Trophoblast cell (in vitro differentiated cells and primary cell): ENCODE measurements at regions not wholly inside any gene's neighbourhood (a gene's known extent, or its start where the extent isn't known, plus 50 kb on each side); places are given as distances from the start of the nearest gene placed in this dataset.

ENCODE experiments used
- DNase-seq, 2 donors: peaks; one replicate each; pipeline ENCODE4 v3.0.0-alpha.2; 2016
- H2AFZ ChIP-seq: 2 replicates; pipeline ENCODE4 v1.6.1; 2013; ENCODE audit warnings: low read length, moderate library complexity, mild to moderate bottlenecking; ENCODE audit not compliant: insufficient read depth, poor library complexity
- H2AK5ac ChIP-seq: 2 replicates; pipeline ENCODE4 v1.6.1; 2013; ENCODE audit warnings: mild to moderate bottlenecking, low read length
- H2BK120ac ChIP-seq: 2 replicates; pipeline ENCODE4 v1.6.1; 2013; ENCODE audit warnings: low read length, mild to moderate bottlenecking, moderate library complexity; ENCODE audit not compliant: insufficient read depth, poor library complexity
- H2BK12ac ChIP-seq: 2 replicates; pipeline ENCODE4 v1.6.1; 2013; ENCODE audit warnings: mild to moderate bottlenecking, low read length, moderate library complexity
- H2BK5ac ChIP-seq: 2 replicates; pipeline ENCODE4 v1.6.1; 2013; ENCODE audit warnings: low read length, low read depth, moderate library complexity, mild to moderate bottlenecking; ENCODE audit not compliant: poor library complexity
- H3K14ac ChIP-seq: 2 replicates; pipeline ENCODE4 v1.6.1; 2013; ENCODE audit warnings: mild to moderate bottlenecking, low read length
- H3K18ac ChIP-seq: 2 replicates; pipeline ENCODE4 v1.6.1; 2013; ENCODE audit warnings: mild to moderate bottlenecking, low read length
- H3K23ac ChIP-seq: 2 replicates; pipeline ENCODE4 v1.6.1; 2013; ENCODE audit warnings: low read length
- H3K27ac ChIP-seq: 2 replicates; pipeline ENCODE4 v1.5.1; 2013; ENCODE audit warnings: low read depth, mild to moderate bottlenecking, inconsistent platforms, low read length, moderate library complexity
- H3K27me3 ChIP-seq: 2 replicates; pipeline ENCODE4 v1.6.1; 2013; ENCODE audit warnings: inconsistent platforms, mild to moderate bottlenecking, low read length, moderate library complexity; ENCODE audit not compliant: insufficient read depth
- H3K36me3 ChIP-seq, 2 experiments: 1 replicate in 1 of 2; 2 replicates in 1 of 2; pipeline ENCODE4 v1.6.1; 2013; ENCODE audit warnings: low read length in 2 of 2, mild to moderate bottlenecking in 2 of 2, moderate library complexity in 1 of 2; ENCODE audit not compliant: insufficient read depth in 2 of 2, control insufficient read depth in 1 of 2
- H3K4ac ChIP-seq: 2 replicates; pipeline ENCODE4 v1.6.1; 2013; ENCODE audit warnings: low read depth, mild to moderate bottlenecking, low read length, moderate library complexity
- H3K4me1 ChIP-seq, 2 experiments: 1 replicate in 1 of 2; 2 replicates in 1 of 2; pipeline ENCODE4 v1.6.1; 2013; ENCODE audit warnings: low read length in 2 of 2, mild to moderate bottlenecking in 2 of 2, moderate library complexity in 1 of 2; ENCODE audit not compliant: insufficient read depth in 2 of 2, control insufficient read depth in 1 of 2
- H3K4me2 ChIP-seq: 2 replicates; pipeline ENCODE4 v1.6.1; 2013; ENCODE audit warnings: inconsistent platforms, mild to moderate bottlenecking, low read length, moderate library complexity
- H3K4me3 ChIP-seq: 2 replicates; pipeline ENCODE4 v1.5.1; 2013; ENCODE audit warnings: mild to moderate bottlenecking, low read depth, low read length, inconsistent platforms
- H3K79me1 ChIP-seq: one replicate; pipeline ENCODE4 v1.6.1; 2013; ENCODE audit warnings: low read length
- H3K79me2 ChIP-seq: 2 replicates; pipeline ENCODE4 v1.6.1; 2013; ENCODE audit warnings: low read length, mild to moderate bottlenecking; ENCODE audit not compliant: control insufficient read depth, insufficient read depth, poor library complexity
- H3K9ac ChIP-seq: 2 replicates; pipeline ENCODE4 v1.6.1; 2013; ENCODE audit warnings: mild to moderate bottlenecking, low read length
- H3K9me3 ChIP-seq: 2 replicates; pipeline ENCODE4 v1.6.1; 2013; ENCODE audit warnings: low read depth, mild to moderate bottlenecking, control low read depth, inconsistent platforms, low read length; ENCODE audit not compliant: insufficient read depth
- H4K12ac ChIP-seq: 2 replicates; pipeline ENCODE4 v1.6.1; 2013; ENCODE audit warnings: low read depth, mild to moderate bottlenecking, low read length, moderate library complexity
- H4K8ac ChIP-seq: 2 replicates; pipeline ENCODE4 v1.6.1; 2013; ENCODE audit warnings: low read depth, mild to moderate bottlenecking, low read length, moderate library complexity
- H4K91ac ChIP-seq: one replicate; pipeline ENCODE4 v1.6.1; 2013; ENCODE audit warnings: low read depth, mild to moderate bottlenecking, low read length, moderate library complexity
- WGBS: extraction: QIAGEN DNeasy Blood & Tissue Kit; methylation state at CpG from one replicate; pipeline ENCODE4 v1.1.7; 2013; ENCODE audit warnings: missing lambda C conversion rate; ENCODE audit not compliant: insufficient read length, insufficient coverage; ENCODE audit errors: extremely low coverage; 5-methylcytosine and 5-hydroxymethylcytosine counted together

- DNase-seq: no peak
- Histone ChIP-seq H3K14ac (no peak overlapping the region), H2BK5ac (no peak overlapping the region), H3K23ac (no peak overlapping the region), H3K4ac (no peak overlapping the region), H3K27ac (no peak overlapping the region), H3K9ac (no peak overlapping the region), H3K9me3 (no peaks in the 10 kb centered on the region), H3K27me3 (no peaks in the 10 kb centered on the region), H3K18ac (no peak overlapping the region), H2AFZ (no peak overlapping the region), H3K4me1 (peaks cover 6 to 9% of the 10 kb centered on the region in 2 experiments), H2BK12ac (no peak overlapping the region), H2AK5ac (no peak overlapping the region), H4K12ac (no peak overlapping the region), H4K8ac (no peak overlapping the region), H3K79me2 (no peaks in the 10 kb centered on the region), H3K4me2 (no peak overlapping the region), H3K4me3 (no peak overlapping the region), H4K91ac (no peak overlapping the region), H2BK120ac (no peak overlapping the region), H3K79me1 (no peaks in the 10 kb centered on the region), H3K36me3 (no peaks in the 10 kb centered on the region)
- WGBS: no CpG with 5 or more reads among the region's 4 CpGs
Observed at GRCh38 chr3:187571701-187572100, 98.5 kb downstream of the SST start.

GRCh38 chr3:187570776-187571175, 99.4 kb downstream of the SST start:
- DNase-seq: no peak
- peaks cover 6 to 10% of the 10 kb centered on the region in 2 experiments for H3K4me1 ChIP-seq
- no peak overlapping the region for H3K27ac ChIP-seq
- H3K79me1 ChIP-seq: no peaks in the 10 kb centered on the region
- no CpG with 5 or more reads among the region's 2 CpGs for WGBS
- H2BK5ac ChIP-seq: no peak overlapping the region
- no peak overlapping the region for H2BK12ac ChIP-seq
- no peak overlapping the region for H2AK5ac ChIP-seq
- H3K14ac ChIP-seq: no peak overlapping the region
- no peaks in the 10 kb centered on the region for H3K27me3 ChIP-seq
- H4K91ac ChIP-seq: no peak overlapping the region
- no peak overlapping the region for H2BK120ac ChIP-seq
- no peak overlapping the region for H3K4ac ChIP-seq
- H4K8ac ChIP-seq: no peak overlapping the region
- no peak overlapping the region for H3K9ac ChIP-seq
- no peak overlapping the region for H3K4me3 ChIP-seq
- H3K4me2 ChIP-seq: no peak overlapping the region
- no peaks in the 10 kb centered on the region for H3K36me3 ChIP-seq
- H3K79me2 ChIP-seq: no peaks in the 10 kb centered on the region
- H2AFZ ChIP-seq: no peak overlapping the region
- H3K18ac ChIP-seq: no peak overlapping the region
- H3K9me3 ChIP-seq: no peaks in the 10 kb centered on the region
- no peak overlapping the region for H4K12ac ChIP-seq
- no peak overlapping the region for H3K23ac ChIP-seq

GRCh38 chr3:187568171-187568570, 102.0 kb downstream of the SST start:
- H2AFZ ChIP-seq: no peak overlapping the region
- peak overlapping the region; percentile 46 for H3K4me2 ChIP-seq

GRCh38 chr3:187567661-187568121, 102.5 kb downstream of the SST start:
- no peaks in the 10 kb centered on the region for H3K36me3 ChIP-seq
- H3K4ac ChIP-seq: no peak overlapping the region
- H4K12ac ChIP-seq: no peak overlapping the region
- H2AFZ ChIP-seq: no peak overlapping the region
- H2BK12ac ChIP-seq: no peak overlapping the region
- peak overlapping the region; percentile 29 for H3K27ac ChIP-seq
- WGBS: no CpG with 5 or more reads among the region's 2 CpGs
- H3K79me1 ChIP-seq: no peaks in the 10 kb centered on the region
- no peak overlapping the region for H4K91ac ChIP-seq
- no peaks in the 10 kb centered on the region for H3K79me2 ChIP-seq
- peak overlapping the region; percentile 46 for H3K4me2 ChIP-seq
- H3K9ac ChIP-seq: no peak overlapping the region
- H3K14ac ChIP-seq: no peak overlapping the region
- no peak overlapping the region for H2BK120ac ChIP-seq
- no peak overlapping the region for H3K23ac ChIP-seq
- H3K9me3 ChIP-seq: no peaks in the 10 kb centered on the region
- H3K4me3 ChIP-seq: no peak overlapping the region
- H3K4me1 ChIP-seq: peaks cover 6 to 10% of the 10 kb centered on the region in 2 experiments
- no peaks in the 10 kb centered on the region for H3K27me3 ChIP-seq
- no peak overlapping the region for H4K8ac ChIP-seq
- no peak overlapping the region for H2AK5ac ChIP-seq
- H2BK5ac ChIP-seq: no peak overlapping the region
- DNase-seq: peak in 1 of 2 donors; percentile 52
- no peak overlapping the region for H3K18ac ChIP-seq

More at GRCh38 chr3:187568171-187568570, 102.0 kb downstream of the SST start:
- no peak overlapping the region for H3K9ac ChIP-seq
- no peak overlapping the region for H3K4ac ChIP-seq
- H2BK12ac ChIP-seq: no peak overlapping the region
- H3K27ac ChIP-seq: no peak overlapping the region
- H3K27me3 ChIP-seq: no peaks in the 10 kb centered on the region
- H4K91ac ChIP-seq: no peak overlapping the region
- no peak for DNase-seq
- no peak overlapping the region for H2BK120ac ChIP-seq
- no CpG with 5 or more reads among the region's 4 CpGs for WGBS
- H3K4me1 ChIP-seq: peaks cover 6 to 10% of the 10 kb centered on the region in 2 experiments
- no peaks in the 10 kb centered on the region for H3K36me3 ChIP-seq
- H3K9me3 ChIP-seq: no peaks in the 10 kb centered on the region
- H3K79me2 ChIP-seq: no peaks in the 10 kb centered on the region
- no peak overlapping the region for H2AK5ac ChIP-seq
- H3K79me1 ChIP-seq: no peaks in the 10 kb centered on the region
- no peak overlapping the region for H3K18ac ChIP-seq
- no peak overlapping the region for H3K23ac ChIP-seq
- no peak overlapping the region for H3K4me3 ChIP-seq
- H2BK5ac ChIP-seq: no peak overlapping the region
- H3K14ac ChIP-seq: no peak overlapping the region
- H4K8ac ChIP-seq: no peak overlapping the region
- H4K12ac ChIP-seq: no peak overlapping the region
